Epithelial cell of esophagus (primary cell): ENCODE measurements at regions not wholly inside any gene's neighbourhood (a gene's known extent, or its start where the extent isn't known, plus 50 kb on each side); places are given as distances from the start of the nearest gene placed in this dataset.

Experiments used
- DNase-seq: peaks from one replicate; pipeline ENCODE4 v3.0.0; 2010; ENCODE audit warnings: low read depth
- H3K4me3 ChIP-seq: 2 replicates; pipeline ENCODE4 v1.5.1; 2011; ENCODE audit warnings: mild to moderate bottlenecking, low read length, control low read depth
- CTCF ChIP-seq: IDR thresholded peaks from 2 replicates; pipeline ENCODE4 v1.5.1; 2011; ENCODE audit warnings: low read depth, mild to moderate bottlenecking, low read length, control low read depth, inconsistent platforms; ENCODE audit not compliant: insufficient read depth; ENCODE audit errors: missing control alignments

DNA sequence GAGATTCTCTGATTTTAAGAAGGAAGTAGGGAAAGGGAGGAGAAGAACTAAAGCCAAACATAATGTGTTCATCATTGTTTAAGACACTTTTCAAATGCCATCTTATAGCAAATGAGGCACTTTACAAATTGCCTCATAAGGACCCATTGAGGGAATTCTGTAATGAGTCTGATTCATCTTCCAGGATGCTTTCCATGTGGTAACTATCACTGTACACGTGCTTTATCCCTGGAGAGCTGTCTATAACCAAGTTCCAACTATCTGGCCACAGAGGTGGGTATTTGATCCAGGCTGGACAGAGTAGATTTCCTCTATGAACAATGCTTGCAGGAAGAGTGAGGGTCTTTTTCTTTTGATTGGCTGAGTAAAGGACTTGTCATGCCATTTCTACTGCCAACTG, 183.5 kb upstream of the NFIB start:
- TF ChIP-seq CTCF = no peak
- DNase-seq = peak; percentile 8
- H3K4me3 ChIP-seq = no peak overlapping the region

GRCh38 chr9:14488421-14489190, 174.7 kb upstream of the NFIB start:
- peak; percentile 16 for DNase-seq
- no peak for TF ChIP-seq CTCF
- no peak overlapping the region for H3K4me3 ChIP-seq

GRCh38 chr9:14487547-14488185, 173.7 kb upstream of the NFIB start:
- no peak for DNase-seq
- no peak overlapping the region for H3K4me3 ChIP-seq
- no peak for TF ChIP-seq CTCF

GRCh38 chr9:14485366-14485765, 171.4 kb upstream of the NFIB start:
- TF ChIP-seq CTCF = no peak
- H3K4me3 ChIP-seq = no peak overlapping the region
- peak; percentile 71 for DNase-seq

DNA sequence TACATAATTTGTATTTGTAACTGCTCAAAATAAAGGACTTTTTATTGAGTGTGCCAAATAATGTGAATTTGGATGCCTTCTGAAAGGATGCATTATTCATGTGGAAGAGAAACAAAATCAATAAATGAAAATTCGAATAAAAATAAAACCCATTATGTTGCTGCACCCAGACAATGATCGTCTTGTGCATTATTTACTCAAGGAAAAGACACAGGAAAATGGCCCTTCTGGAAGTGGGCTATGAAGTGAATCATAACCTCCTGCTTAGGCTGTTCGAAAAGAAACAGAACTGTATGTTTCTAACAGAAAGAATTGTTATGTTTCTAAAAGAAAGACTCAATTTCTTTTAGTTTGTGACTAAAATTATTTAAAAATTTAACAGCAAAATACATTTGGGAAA, 168.9 kb upstream of the NFIB start:
- no peak overlapping the region for H3K4me3 ChIP-seq
- no peak for DNase-seq
- TF ChIP-seq CTCF = no peak

DNA sequence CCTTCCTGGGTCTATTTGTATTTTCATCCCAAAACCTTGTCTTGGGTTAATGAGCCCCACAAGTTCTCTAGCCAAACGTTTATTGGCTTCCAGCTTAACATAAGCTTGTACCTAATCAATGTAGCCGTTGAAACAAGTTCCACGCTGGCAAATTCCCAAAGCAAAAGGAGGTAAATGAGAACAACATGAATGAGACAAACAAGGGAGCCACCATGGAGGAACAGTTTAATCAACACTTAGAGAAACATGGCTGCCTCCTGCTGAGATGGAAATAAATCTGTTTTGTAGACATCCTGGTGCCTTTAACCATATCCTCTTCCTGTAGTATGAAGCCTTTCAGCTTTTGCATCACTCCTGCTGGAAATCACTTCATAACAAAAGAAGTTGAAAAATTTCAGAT, 166.6 kb upstream of the NFIB start:
- no peak for TF ChIP-seq CTCF
- H3K4me3 ChIP-seq = no peak overlapping the region
- no peak for DNase-seq
